SK-N-SH treated with all-trans-retinoic acid at 6 μM for 48 hours (cell line): ENCODE measurements at regions not wholly inside any gene's neighbourhood (a gene's known extent, or its start where the extent isn't known, plus 50 kb on each side); places are given as distances from the start of the nearest gene placed in this dataset.

Experiments used
- ATAC-seq: fragments of 200-7000 bp; cut with Tn5 transposase; 3 replicates; pipeline ENCODE4 v1.9.1; 2020; ENCODE audit warnings: mild to moderate bottlenecking, moderate library complexity
- ARNTL ChIP-seq: fragments of 450-650 bp; formaldehyde crosslinking; IDR thresholded peaks from 2 replicates; pipeline ENCODE4 v1.5.0; 2020; ENCODE audit warnings: low read depth, mild to moderate bottlenecking, moderate library complexity, borderline replicate concordance
- BACH2 ChIP-seq: fragments of 250-450 bp; sonication (Bioruptor Pico); IDR thresholded peaks from 2 replicates; pipeline ENCODE4 v1.9.0; 2021; ENCODE audit warnings: mild to moderate bottlenecking, borderline replicate concordance
- CREB5 ChIP-seq: fragments of 250-450 bp; sonication (Bioruptor Pico); IDR thresholded peaks from 2 replicates; pipeline ENCODE4 v1.5.1; 2020; ENCODE audit warnings: low read depth, mild to moderate bottlenecking, moderate library complexity
- CSDC2 ChIP-seq: fragments of 250-450 bp; sonication (Bioruptor Pico); IDR thresholded peaks from 2 replicates; pipeline ENCODE4 v1.5.0; 2020; ENCODE audit warnings: mild to moderate bottlenecking, moderate library complexity
- ESRRG ChIP-seq: fragments of 250-450 bp; sonication (Bioruptor Pico); IDR thresholded peaks from 2 replicates; pipeline ENCODE4 v1.6.1; 2021; ENCODE audit warnings: mild to moderate bottlenecking
- ISL1 ChIP-seq: fragments of 250-450 bp; sonication (Bioruptor Pico); IDR thresholded peaks from 2 replicates; pipeline ENCODE4 v2.1.2; 2022; ENCODE audit warnings: mild to moderate bottlenecking, moderate library complexity
- OSR1 ChIP-seq: fragments of 250-450 bp; sonication (Bioruptor Pico); IDR thresholded peaks from 2 replicates; pipeline ENCODE4 v1.8.0; 2022; ENCODE audit warnings: moderate library complexity, mild to moderate bottlenecking, inconsistent platforms
- PATZ1 ChIP-seq: fragments of 250-450 bp; sonication (Bioruptor Pico); IDR thresholded peaks from 2 replicates; pipeline ENCODE4 v1.8.0; 2020; ENCODE audit warnings: mild to moderate bottlenecking, moderate library complexity, borderline replicate concordance
- POU6F1 ChIP-seq: fragments of 250-450 bp; sonication (Bioruptor Pico); IDR thresholded peaks from 2 replicates; pipeline ENCODE4 v1.8.0; 2021; ENCODE audit warnings: low read depth, mild to moderate bottlenecking, moderate library complexity, borderline replicate concordance
- PPARA ChIP-seq: fragments of 250-450 bp; sonication (Bioruptor Pico); IDR thresholded peaks from 2 replicates; pipeline ENCODE4 v1.5.0; 2020; ENCODE audit warnings: mild to moderate bottlenecking, borderline replicate concordance
- RARB ChIP-seq: fragments of 250-450 bp; sonication (Bioruptor Pico); IDR thresholded peaks from 2 replicates; pipeline ENCODE4 v1.8.0; 2021; ENCODE audit warnings: mild to moderate bottlenecking, moderate library complexity
- SNAI2 ChIP-seq: fragments of 250-450 bp; sonication (Bioruptor Pico); IDR thresholded peaks from 2 replicates; pipeline ENCODE4 v1.5.0; 2020; ENCODE audit warnings: mild to moderate bottlenecking, moderate library complexity
- TCF4 ChIP-seq: fragments of 250-450 bp; sonication (Bioruptor Pico); IDR thresholded peaks from 2 replicates; pipeline ENCODE4 v1.8.0; 2021; ENCODE audit warnings: mild to moderate bottlenecking, moderate library complexity, borderline replicate concordance
- TOX ChIP-seq: fragments of 250-450 bp; sonication (Bioruptor Pico); IDR thresholded peaks from 2 replicates; pipeline ENCODE4 v1.8.0; 2021; ENCODE audit warnings: mild to moderate bottlenecking, moderate library complexity, borderline replicate concordance
- ZFP3 ChIP-seq: fragments of 250-450 bp; sonication (Bioruptor Pico); IDR thresholded peaks from 2 replicates; pipeline ENCODE4 v1.5.0; 2020; ENCODE audit warnings: mild to moderate bottlenecking, moderate library complexity
- ZFP30 ChIP-seq: fragments of 450-650 bp; formaldehyde crosslinking; IDR thresholded peaks from 2 replicates; pipeline ENCODE4 v1.5.0; 2022; ENCODE audit warnings: mild to moderate bottlenecking, moderate library complexity
- ZNF565 ChIP-seq: fragments of 450-650 bp; formaldehyde crosslinking; conservative IDR thresholded peaks from 2 replicates; pipeline ENCODE4 v1.5.0; 2020; ENCODE audit warnings: low read depth, mild to moderate bottlenecking, moderate library complexity
- ZNF70 ChIP-seq: fragments of 450-650 bp; formaldehyde crosslinking; IDR thresholded peaks from 2 replicates; pipeline ENCODE4 v1.5.0; 2020; ENCODE audit warnings: mild to moderate bottlenecking, moderate library complexity
- ZNF8 ChIP-seq: fragments of 450-650 bp; formaldehyde crosslinking; IDR thresholded peaks from 2 replicates; pipeline ENCODE4 v1.5.0; 2020; ENCODE audit warnings: mild to moderate bottlenecking, moderate library complexity
- TF ChIP-seq, protein P1 (sequence below): fragments of 250-450 bp; sonication (Bioruptor Pico); IDR thresholded peaks from 2 replicates; pipeline ENCODE4 v1.5.0; 2020; ENCODE audit warnings: mild to moderate bottlenecking, moderate library complexity

DNA sequence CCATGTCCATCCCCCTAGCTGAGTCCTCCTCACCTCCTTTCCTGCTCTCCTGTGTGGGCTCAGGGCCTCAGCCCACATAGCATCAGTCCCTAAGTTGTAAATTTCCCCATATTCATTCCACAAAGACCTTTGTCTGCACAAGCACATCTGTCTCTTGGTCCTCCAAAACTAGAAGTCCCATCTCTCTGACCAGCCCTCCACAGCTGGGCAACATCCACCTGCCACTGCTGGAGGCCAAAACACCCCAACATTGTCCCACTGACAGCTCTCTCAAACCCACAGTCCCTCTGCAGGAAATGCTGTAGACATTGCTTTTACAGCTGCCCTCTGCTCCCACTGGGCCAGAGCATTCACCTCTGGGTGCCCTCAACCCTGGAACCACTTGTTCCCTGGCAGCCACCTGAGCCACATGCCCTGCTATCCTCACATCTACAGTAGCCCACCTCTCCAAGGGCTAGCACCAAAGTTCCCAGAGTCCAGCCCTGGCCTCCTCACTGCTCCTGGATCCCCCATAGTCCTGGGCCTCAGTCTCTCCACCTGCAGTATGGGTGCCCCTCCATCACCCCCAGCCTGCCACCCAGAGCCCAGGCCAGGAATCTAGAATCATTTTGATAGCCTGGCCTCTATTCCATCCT, 1722.7 kb downstream of the TP53TG3F start:
- ATAC-seq: no peak
- TF ChIP-seq ZNF8 (CRISPR knock-in tag) (no peak), OSR1 (no peak), SNAI2 (no peak), ZFP3 (no peak), ISL1 (CRISPR knock-in tag) (no peak), BACH2 (CRISPR knock-in tag) (no peak), PATZ1 (CRISPR knock-in tag) (no peak), ZNF70 (CRISPR knock-in tag) (no peak), CSDC2 (CRISPR knock-in tag) (no peak), ARNTL (CRISPR knock-in tag) (no peak)

GRCh38 chr16:35182943-35183550, 1723.6 kb downstream of the TP53TG3F start:
- no peak for ATAC-seq
- no peak for TF ChIP-seq OSR1
- no peak for TF ChIP-seq ESRRG (CRISPR knock-in tag)
- TF ChIP-seq RARB (CRISPR knock-in tag): no peak
- TF ChIP-seq ISL1 (CRISPR knock-in tag): no peak
- no peak for TF ChIP-seq SNAI2
- no peak for TF ChIP-seq CREB5 (CRISPR knock-in tag)
- TF ChIP-seq ZNF70 (CRISPR knock-in tag): no peak
- TF ChIP-seq ZFP3: no peak
- TF ChIP-seq BACH2 (CRISPR knock-in tag): no peak

- ATAC-seq: no peak
- TF ChIP-seq PATZ1 (CRISPR knock-in tag) (no peak), RARB (CRISPR knock-in tag) (no peak), POU6F1 (CRISPR knock-in tag) (no peak), ZNF70 (CRISPR knock-in tag) (no peak)
Observed at GRCh38 chr16:35184356-35184870, 1725.0 kb downstream of the TP53TG3F start.

DNA sequence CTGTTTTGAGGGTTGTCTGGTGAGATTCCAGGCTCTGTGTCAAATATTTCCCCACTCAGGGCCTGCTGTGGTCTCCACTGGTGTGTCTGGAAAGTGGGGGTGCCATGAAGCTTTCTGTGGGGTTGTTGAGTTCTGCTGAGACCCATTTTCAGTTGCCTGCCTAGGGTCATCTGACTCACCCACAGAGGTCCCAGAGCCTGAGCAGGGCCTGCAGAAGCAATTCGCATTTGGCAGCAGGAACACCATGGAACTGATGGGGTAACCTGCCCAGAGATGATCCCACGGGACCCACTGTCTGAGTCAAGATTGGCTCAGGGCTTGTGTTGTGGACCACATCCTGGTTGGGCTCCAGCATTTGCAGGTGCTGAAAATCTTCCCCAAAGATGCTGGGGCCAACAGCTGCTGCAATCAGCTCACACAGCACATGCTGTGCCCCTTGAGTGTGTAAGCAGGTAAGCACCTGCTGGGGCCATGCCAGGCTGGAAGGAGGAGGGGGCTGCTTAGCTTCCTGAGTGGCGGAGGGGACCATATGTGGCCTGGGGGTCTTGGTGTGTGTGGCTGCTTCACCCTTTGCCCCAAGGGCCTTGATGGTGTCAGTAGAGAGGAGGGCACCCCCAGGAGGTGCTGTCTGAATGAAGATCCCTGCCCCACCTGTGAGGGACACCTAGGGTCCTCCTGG, 1726.1 kb downstream of the TP53TG3F start:
- no peak for ATAC-seq
- TF ChIP-seq ZNF8 (CRISPR knock-in tag): no peak
- no peak for TF ChIP-seq PATZ1 (CRISPR knock-in tag)
- TF ChIP-seq, protein P1, sequence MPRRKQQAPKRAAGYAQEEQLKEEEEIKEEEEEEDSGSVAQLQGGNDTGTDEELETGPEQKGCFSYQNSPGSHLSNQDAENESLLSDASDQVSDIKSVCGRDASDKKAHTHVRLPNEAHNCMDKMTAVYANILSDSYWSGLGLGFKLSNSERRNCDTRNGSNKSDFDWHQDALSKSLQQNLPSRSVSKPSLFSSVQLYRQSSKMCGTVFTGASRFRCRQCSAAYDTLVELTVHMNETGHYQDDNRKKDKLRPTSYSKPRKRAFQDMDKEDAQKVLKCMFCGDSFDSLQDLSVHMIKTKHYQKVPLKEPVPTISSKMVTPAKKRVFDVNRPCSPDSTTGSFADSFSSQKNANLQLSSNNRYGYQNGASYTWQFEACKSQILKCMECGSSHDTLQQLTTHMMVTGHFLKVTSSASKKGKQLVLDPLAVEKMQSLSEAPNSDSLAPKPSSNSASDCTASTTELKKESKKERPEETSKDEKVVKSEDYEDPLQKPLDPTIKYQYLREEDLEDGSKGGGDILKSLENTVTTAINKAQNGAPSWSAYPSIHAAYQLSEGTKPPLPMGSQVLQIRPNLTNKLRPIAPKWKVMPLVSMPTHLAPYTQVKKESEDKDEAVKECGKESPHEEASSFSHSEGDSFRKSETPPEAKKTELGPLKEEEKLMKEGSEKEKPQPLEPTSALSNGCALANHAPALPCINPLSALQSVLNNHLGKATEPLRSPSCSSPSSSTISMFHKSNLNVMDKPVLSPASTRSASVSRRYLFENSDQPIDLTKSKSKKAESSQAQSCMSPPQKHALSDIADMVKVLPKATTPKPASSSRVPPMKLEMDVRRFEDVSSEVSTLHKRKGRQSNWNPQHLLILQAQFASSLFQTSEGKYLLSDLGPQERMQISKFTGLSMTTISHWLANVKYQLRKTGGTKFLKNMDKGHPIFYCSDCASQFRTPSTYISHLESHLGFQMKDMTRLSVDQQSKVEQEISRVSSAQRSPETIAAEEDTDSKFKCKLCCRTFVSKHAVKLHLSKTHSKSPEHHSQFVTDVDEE: no peak
- no peak for TF ChIP-seq CREB5 (CRISPR knock-in tag)
- TF ChIP-seq ARNTL (CRISPR knock-in tag): no peak
- no peak for TF ChIP-seq TCF4
- TF ChIP-seq ZFP30 (CRISPR knock-in tag): no peak
- TF ChIP-seq PPARA: no peak
- TF ChIP-seq ZNF565 (CRISPR knock-in tag): no peak
- TF ChIP-seq ZNF70 (CRISPR knock-in tag): no peak
- no peak for TF ChIP-seq RARB (CRISPR knock-in tag)
- no peak for TF ChIP-seq TOX
